ENCODE measurements at regions not wholly inside any gene's neighbourhood (a gene's known extent, or its start where the extent isn't known, plus 50 kb on each side); places are given as distances from the start of the nearest gene placed in this dataset.

DNA sequence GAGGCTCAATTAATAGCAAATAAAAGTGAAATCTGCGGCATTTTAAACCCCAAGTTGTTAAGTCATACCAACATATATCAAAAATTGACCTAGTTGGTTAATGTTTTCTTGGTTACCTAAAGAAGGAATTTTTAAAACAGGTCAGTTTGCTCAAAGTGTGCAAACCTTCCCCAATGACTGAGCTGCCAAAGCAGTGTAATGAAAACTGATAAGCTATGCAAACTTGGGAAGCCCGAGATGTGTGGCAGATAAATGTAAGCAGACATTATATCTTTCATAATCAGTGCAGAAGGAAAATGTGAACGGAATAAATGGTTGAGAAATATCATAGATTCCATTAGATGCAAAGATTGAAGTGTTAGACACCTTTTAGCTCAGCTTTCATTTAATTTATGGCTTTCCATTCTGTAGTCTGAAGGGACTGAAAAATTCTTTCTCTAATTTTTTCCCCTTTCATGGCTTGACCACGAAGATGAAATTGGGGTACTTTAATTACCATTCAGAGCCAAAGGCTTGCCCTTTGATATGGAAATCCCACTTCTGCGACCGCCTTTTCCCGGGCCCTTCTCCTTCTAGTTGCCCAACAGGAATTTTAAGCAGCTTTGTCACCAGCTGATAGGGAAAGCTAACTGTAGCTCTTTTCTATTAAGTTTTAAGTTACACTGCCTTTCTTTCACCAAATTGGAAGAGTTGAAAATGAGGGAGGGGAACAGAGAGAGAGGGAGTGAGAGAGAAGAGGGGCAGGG lies 306.6 kb upstream of the SOX5 start:
- no peak for DNase-seq

DNA sequence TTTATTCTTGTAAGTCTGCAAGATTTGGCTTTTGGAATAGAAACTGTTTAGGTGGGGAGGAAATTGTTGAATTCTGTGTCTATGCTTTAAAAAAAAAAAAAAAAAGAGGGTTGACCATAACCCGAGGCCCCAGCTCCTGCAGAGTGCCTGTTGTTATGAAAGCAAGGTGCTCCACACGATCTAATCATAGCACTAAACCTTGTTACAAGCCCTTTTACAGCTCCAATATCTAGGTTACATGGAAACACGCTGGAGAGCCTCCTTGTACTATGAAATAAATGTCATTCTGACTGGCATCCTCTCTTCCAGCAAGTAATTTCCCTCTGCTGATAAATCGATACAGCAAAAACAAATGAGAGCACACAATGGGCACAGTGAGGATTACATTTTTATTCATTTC lies 303.1 kb upstream of the SOX5 start:
- no peak for DNase-seq

DNA sequence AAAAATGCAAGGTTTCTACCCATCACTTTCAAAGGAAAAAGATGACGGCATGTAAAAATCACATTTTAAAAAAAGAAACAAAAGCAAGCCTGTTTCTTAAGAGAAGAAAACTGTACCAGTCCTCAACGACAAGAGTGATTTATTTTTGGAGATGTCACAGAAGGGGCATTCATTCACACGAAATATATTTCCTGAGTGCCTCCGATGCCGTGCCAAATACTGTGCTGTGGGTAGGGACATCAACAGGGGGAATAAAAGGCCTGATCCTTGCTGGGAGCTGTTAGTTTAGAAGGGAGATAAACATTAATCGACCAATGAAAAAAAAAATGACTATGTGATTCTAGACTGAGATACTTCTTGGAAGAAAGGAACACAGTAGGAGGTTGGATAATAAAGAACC lies 297.5 kb upstream of the SOX5 start:
- no peak for DNase-seq

DNA sequence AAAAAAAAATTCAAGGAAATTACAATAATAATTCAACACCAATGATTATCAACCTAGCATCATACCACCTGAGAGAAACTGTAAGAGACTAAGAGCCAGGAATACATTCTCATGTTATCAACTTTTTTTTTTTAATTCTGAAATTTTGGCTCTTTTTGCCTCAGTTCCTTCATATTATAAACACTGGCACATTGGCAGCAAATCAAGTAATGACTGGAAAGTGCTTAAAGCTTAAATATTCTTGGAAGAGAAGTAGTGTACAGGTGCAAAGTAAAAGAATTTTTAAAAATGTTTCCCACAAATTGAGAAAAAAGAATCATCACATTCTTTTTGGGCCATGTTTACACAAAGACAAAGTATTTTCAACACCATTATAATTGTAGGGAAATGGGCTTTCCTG lies 296.9 kb upstream of the SOX5 start:
- no peak for DNase-seq

DNA sequence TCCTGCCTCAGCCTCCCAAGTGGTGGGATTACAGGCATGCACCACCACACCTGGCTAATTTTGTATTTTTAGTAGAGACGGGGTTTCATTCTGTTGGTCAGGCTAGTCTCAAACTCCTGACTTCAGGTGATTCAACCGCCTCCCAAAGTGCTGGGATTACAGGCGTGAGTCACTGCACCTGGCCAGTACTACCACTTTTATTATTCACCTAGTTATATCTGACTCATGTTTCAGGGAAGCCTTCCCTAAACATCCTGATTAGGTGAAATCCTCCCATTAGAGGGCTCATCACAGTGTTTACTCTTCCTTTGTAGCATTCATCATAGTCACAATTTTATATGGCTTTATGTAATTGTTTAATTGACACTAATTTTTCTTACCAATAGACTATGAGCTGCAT lies 295.3 kb upstream of the SOX5 start:
- no peak for DNase-seq

DNA sequence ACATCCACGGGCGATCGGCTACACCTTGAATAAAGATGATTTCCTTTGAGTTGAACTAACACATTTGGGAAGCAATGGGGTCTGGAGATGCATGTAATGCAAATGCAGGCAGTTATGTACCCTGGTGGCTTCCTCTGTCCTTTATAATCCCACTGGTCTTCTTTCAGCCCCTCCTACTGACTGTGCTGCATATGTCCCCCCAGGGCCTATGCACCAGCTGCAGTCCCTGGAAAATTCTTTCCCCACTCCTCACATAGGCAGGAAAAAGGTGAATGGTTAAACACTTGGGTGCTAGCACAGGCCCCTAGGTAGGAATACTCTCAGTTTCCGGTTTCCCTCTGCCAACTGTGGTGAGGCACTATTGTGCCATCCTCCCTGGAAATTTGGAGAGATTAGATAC lies 294.8 kb upstream of the SOX5 start:
- DNase-seq: no peak

DNA sequence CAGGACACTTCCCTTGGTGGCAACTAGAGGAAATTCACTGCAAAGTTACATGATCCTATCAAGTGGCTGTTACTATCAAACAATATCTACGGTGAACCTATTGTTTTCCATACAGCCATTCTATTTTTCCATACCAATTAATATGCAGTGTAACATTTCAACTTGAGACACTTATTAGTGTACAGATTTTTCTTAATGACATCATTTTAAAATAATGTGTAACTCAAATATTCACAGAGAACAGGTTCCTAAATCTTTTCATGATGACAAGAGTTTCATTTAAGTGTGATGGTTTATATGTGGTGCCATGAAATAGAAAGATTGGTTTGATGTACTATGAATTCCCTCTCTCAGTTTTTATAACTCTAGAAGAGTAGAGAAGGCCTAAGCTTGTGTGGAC lies 291.2 kb upstream of the SOX5 start:
- no peak for DNase-seq

DNA sequence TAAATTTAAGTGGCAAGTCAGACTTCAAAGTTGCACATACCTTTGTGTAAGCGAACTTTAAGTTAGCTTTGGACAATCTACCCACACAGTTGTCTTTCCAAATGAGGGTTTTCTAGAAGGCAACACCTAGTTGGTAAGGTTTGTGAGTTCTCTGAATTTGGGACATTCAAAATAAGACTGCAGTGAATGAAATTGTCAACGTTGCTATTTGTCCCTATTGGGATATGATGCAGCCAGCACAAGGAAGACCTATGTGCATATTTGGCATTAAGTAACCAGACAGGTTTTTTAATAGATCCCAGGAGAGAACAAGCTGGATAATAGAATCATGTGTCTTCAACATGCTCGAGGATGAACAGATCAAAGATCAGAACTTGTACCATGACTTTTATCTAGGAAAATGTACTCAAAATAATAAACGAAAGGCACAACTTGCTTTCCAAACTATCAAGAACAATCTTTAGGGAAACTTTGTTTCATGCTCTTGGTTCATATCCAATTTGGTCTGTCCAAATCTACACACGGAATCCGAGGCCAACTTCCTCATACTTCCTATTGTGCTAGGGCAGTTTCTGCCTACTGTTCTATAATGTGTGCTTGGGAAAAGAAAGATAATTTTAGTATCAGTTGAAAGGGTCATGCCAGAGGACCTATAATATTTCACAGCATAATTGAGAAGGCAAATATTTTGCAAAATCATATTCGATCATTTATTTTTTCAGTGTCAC lies 284.2 kb upstream of the SOX5 start:
- no peak for DNase-seq

DNA sequence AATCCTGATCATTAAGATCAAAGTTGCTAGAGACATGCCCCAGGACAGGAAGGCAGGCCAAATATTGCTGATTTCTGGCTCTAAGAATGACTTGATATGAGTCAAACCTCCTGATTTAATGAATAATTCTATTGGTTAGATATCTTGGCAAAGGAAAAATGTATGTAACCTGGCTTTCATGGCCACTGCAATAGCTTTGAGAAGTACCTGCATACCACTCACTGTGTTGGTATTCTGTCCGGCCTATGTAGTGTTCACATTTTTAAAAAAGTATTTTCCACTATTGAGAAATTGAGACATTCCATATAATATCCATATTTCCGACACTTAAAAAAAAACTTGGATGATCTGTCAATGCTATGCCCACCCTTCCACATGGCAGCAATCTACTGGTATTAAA lies 283.1 kb upstream of the SOX5 start:
- DNase-seq: no peak

DNA sequence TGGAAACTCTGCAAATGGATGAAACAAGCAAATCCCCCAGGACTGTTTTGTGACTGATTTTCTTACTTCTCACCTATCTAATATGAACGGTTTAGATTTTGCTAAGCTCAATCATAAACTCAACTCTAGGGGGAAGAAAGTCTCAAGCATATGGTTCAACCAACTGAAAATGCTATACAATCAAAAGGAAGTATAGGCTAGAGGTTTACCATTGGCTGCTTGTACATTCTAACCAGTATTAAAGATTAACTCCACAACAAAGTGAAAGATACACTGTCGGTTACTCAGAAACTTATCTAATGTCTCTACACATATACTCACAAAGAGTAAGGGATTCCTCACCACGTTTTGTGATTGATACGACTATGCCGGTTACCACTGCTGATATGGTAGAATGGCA lies 281.8 kb upstream of the SOX5 start:
- no peak for DNase-seq

DNA sequence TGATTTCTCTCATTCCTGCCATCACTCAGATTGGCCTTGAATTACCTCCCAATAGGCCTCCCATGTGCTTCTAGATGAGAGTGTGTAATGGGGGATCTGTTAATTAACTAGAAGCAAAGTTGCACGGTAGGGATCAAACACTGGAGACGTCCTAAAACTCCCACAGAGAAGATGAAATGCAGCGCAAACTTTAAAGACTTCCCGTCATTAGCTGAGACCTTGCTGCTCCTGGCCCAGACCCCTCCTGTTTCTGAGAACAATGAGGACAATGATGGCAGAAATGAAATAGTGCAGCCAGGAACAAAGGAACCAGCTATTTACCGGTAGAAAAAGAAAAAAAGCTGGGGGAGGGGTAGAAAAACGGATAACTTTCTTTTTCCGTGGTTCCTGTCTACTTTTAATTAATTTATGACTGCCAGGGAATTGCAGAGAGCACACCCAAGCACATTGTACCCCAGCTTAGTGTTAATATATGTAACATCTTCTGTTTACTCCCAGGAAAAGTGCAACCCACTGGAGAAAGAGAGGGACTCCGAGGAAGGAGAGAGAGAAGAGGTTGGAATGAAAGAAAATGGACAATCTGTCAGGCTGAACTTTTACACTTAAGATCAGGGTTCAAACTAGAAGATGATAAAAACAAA lies 280.7 kb upstream of the SOX5 start:
- no peak for DNase-seq

DNA sequence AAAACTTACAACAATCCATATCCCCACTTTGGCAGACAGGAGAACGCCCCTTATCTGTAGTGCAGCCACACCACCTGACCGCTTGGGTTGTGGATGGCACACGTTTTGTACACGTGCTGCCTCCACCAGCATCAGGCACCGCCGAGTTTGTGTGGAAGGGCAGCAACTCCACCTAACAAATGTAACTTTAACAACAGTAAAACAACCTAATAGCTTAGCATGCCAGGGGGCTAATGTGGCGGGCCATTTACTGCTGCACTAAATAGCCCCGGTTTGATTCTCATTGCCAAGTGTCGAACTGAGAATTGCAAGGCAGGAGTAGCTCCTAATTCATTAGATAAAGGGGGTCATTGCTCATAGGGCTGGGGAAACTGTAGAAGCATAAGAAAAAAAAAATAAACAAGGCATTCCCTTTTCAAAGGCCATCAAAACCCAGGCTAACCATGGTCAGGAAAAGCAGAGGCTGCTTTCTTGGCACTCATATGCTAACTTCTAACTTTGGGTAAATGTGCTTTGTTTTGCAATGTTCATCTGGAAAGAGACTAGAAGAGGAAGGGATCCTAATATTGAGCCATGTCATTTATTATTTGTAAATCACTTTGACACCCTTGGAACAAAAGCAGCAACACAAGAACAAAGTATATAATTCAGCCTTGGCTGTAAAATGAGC lies 279.7 kb upstream of the SOX5 start:
- no peak for DNase-seq

DNA sequence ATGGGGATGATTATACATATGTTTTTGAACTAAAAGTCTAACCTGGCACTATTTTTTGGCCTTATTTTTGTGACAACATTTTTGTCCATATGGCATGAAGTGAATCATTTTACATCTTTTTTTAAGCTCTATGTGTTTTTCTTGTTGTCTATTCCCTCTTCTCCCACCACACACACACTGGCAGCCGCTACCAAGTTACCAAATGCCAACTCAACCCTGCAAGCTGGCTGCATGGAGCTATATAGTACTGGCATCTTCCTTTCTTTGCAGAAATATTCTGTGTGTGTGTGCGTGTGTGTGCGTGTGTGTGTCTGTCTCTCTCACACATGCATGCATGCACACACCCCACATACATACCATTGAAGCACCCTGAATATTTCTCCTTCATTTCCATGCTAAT lies 278.9 kb upstream of the SOX5 start:
- no peak for DNase-seq

DNA sequence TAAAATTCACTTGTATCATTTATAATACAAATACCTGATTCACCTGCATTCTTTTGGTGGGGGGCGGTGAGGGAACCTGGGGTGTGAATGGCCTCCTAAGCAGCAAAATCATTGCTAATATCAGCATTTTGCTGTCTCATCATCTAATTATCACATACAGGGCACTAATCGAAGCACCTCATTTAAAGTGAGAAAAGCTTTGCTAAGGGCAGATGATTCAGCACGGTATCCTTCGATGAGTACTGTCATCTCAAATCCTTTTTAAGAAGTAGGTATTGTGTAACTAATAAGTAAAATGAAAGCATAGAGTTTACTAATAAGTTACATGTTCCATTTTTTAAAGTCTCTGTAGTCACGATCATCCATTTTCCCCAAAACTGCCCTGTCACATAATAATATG lies 278.1 kb upstream of the SOX5 start:
- DNase-seq: no peak

DNA sequence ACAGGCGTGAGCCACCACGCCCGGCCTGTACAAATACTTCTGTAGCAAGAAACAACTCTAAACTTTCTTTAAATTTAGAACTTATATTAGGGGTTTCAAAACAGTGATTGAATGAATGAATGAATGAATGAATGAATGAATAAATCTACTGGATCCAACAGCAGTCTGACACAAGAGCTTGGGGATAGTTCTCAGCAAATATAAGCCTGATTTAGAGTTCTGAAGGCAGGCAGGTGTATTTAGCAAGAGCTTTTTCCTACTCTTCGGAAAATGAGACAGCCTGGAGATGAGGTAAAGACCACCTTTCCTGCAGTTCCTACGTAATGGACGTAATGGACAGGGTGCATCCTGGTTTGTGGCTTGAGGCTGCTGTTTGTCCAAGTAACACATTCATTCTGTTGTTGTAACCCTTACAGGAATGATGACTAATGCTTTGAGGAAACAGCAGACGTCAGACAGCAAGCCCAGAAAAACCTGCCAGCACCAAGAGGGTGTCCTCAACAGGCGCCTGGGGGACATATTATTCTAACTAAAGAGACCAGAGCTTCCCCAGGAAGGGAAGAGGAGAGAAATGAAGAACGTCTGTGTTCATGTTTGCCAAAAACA lies 277.4 kb upstream of the SOX5 start:
- peak; percentile 52 for DNase-seq

DNA sequence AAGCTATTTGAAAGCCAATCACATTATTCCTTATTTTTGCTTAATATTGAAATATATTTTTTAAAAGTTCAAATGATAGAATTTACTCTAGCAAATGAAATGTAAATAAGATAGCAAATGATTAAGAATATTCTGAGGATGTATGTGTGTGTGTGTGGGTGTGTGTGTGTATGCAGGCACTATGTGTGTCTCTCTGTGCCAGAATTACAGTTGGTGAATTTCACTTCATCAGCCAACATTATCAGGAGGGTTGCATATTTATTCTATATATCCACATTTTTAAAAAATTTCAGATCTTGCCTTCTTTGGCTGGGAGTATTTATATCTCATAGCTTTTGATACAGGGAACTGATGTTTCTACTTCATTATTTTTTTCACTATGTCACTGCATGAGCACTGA lies 274.9 kb upstream of the SOX5 start:
- no peak for DNase-seq

DNA sequence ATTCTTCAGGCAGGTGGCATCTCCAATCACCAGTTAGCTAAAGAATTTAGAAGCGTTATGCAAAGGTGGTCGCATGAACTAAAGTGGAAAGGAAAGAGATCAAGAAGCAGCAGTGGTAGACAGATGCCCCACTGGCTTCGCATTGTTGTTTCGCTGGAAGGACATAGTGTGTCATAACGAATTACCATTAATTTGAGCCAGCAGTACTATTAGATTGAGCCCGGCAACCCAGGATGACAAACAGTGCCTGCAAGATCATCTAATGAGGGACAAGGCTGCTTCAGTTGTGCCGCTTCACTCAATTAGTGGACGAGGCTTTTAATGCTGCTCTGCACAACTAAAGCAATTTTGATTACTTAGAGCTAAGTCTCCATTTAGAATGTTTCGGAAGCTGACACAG lies 274.5 kb upstream of the SOX5 start:
- DNase-seq: no peak

DNA sequence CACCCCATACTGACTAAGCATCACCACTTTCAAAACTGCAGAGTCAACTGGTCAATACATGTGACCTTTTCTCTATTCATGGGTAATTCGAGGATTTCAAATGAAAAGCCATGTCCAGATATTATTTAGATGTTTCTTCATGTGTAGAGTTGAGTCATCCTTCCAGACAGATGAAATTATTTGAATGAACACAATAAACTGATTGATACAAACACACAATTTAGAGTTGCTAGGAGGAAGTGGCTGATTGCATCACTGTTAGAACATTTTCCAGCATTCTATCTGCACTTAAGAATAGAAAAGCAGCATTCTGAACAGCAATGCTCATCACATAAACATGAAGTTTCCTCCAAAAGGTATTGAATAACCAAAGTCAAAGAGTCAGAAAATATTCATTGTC lies 273.5 kb upstream of the SOX5 start:
- DNase-seq: peak; percentile 22

DNA sequence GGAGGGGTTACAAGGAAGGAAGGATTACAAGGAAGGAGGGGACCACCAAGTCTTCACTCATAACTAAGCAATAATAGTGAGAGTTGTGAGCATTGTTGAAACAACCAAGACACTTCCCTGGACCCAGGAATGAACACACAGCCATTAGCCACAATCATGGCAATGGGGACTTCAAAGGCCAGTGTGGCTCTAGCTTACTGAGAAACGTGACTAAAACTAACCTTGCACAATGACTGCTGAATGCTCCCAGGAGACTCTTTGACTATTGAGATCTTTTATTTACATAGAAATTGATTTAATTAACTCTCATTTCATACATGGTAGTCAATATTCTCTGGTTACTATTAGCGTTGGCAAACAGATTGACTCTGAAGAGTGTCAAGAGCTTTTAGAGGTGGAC lies 263.0 kb upstream of the SOX5 start:
- DNase-seq: no peak

DNA sequence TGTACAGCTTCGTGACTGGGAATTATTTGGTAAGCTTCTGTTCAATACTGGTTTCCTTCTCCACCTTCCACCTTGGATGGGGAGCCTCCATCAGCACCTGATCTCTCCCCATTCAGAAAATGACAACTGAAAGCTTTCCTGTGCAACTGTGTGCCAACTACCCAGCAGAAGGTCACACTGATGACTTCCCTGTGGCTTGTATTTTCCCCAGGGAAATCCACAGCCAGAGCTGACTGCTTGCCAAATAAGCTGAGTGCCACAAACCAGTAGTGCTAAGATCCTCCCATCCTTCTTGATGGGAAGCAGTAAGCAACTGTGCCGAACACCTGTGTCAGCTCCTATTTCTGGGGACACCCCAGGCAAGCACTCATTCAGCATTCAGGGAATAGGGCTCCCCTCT lies 257.2 kb upstream of the SOX5 start:
- no peak for DNase-seq

DNA sequence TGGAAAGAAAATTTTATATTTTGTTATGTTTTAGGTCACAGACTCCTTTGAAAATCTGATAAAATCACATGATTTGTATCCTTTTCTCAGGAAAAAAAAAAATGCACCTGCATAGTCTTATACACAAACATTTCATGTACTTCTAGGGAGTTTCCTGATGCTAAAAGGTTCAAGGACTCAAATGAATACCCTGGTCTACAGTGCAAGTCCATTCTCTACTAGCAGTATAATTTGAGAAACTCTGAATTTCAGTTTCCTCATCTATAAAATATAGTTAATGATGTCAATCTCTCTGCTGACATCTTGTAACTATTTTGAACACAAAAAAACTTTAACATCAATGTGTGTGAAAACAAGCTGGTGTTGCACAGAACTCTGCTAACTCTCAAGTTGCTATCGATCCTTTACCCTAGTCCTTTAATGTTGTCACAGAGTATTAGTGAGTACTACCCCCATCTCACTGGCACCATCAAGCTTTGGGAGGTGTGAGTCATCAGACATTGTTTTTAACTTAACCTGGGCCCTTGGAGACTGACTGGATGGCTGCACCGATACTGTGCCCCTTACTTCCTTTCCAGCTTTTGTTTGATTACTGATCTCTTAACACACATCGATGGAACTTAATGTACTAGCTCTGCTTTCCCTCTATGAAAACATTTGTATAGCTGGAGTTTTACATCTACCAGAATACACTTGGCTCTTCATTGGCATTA lies 251.9 kb upstream of the SOX5 start:
- no peak for DNase-seq

DNA sequence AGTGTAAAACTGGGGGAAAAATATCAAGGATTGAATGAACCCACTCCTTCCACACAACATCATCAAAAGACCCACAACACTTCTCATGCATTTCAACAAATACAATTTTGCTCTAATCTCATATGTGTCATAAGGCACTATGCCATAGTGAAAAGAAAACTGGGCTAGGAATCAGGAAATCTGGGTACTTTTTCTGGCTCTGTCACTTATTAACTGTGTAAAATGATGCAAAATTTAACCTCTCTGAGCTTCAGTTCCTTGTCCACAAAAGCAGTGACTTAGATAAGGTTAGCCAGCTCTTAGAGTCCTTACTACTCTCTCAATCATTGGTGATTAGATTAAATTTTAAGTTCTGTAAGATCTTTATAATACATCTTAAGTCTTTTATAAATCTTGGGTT lies 250.5 kb upstream of the SOX5 start:
- no peak for DNase-seq

Measured in hematopoietic multipotent progenitor cell treated with erythropoietin and hydrocortisone succinate and interleukin-3 and kit ligand, for 4 days (in vitro differentiated cells).